Left forelimb (tissue), 1 donor: ENCODE measurements at regions not wholly inside any gene's neighbourhood (a gene's known extent, or its start where the extent isn't known, plus 50 kb on each side); places are given as distances from the start of the nearest gene placed in this dataset.
"Not testable (repeated sequence)": the region's sequence is repeated elsewhere in the genome, so short reads cannot be mapped to it uniquely, and the experiment has no call there.

Source experiments
- DNase-seq: peaks from one replicate; pipeline ENCODE4 v3.0.0-alpha.2; 2018; ENCODE audit warnings: low spot score

DNA sequence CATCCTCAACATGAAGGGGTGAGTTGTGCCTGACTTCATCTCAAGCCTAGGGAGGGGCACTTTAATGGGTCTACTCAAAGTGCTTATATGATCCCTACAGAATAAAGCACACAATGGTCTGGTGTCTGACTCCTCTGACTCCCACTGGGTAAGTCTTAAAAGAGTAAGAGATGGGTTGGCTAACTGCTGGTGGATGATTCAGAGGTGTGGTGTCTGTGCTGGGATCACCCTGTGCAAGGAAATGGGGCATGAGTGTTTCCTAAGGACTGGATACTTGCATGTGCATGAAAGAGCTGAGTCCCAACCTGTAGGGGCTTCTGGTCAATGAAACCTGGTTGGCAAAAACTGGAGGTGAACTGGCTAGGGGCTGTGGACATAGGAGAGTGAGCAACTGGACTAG, 158.8 kb downstream of the IL20RB start:
- no peak for DNase-seq

DNA sequence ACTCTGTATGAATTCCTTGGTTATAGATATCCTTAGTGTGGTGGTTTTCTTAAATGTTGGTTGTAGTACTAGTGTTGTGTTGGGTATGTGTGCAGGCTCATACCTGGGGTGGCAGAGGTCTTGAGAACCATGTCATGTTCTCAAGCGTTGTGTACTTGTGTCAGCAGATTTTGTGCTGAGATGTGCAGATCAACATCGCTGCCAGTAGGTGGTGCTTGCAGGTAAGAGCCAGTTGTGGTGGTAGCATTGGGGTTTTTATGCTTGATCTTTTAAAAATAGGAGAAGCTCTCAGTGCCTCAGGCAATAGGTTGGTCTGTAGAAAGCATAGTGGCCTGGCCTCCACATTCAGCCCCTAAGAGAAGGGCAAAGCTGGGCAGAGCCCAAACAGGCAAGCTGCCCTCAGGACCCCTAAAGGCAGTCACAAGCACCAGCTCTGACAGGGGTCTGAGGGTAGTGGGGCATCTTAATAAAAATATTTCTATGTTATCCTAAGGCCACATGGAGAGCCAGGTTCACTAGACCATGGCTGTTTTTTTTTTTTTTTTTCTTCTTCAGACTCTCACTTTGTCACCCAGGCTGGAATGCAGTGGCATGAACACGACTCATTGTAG, 164.0 kb downstream of the IL20RB start:
- DNase-seq = no peak

DNA sequence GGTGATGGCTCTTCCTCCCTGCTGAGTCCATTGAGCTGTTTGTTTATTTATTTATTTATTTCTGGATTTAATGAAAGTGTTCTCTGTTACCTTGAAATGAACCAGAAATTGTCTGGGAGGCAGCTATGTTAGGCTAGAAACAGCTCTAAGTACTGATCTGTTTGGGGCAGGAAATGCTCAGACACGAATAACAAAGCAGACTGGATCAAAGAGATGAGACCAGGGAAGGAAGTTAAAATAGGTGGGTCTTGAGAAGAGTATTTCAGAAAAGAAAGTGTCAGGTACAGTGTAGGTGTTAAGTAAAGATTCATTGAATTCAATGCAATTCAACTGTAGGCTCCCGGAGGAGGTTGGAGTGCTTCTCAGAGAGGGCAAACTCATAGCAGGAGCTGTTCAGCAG, 173.3 kb downstream of the IL20RB start:
- no peak for DNase-seq

DNA sequence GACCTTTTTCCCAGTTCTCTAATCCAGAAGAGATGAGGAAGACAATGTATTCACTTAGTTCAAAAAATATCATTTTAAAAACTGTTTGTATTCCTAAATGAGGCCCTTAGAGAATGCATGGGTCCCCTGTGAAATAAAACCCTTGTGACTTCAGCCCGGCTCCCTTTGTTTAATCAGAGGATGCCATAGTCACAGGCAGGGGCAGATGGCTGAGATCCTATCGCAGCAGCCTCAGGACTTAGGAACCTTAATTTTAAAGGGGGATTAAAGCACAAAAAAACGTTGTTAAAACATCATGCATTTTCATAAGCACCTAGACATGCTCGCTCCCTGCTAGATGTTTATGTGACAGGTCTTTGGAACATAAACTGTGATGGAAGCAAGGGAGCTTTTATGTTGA, 176.6 kb downstream of the IL20RB start:
- no peak for DNase-seq

DNA sequence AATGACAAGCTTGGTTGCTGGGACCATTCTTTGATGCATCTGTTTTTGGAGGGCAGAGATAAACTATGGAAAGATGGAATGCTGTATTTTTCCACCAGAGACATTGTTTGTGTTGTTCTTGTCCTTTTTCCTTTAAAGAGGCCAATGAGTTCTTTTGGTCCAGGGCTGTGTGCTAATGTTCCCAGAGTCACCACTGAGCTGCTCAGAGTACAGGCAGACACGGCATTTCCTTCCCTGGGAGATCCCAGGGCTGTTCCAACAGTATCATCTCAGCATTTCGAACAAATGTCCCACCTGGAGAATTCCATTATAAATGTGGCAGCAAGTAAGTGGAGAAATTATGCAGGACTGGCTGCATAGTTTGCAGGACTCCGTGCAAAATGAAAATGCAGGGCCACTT, 190.6 kb downstream of the IL20RB start:
- DNase-seq = no peak

DNA sequence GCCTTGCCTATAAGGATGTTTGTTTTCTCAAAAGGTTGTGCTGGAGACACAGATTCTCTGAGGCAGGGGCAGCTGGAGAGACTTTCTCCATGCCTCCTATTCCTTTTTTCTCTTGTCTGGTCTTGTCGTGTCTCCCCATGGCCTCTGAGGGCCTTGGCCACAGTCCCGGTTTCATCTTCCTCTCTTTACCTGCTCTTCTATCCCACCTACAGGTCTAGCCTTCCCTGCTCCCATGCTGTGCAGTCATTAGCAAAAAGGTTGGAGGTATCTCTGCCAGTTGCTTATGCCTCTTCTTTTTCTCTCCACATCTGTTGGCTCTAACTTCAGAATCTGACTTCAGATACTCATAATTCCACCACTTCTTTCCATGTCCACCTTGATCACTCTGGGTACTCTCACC, 191.1 kb downstream of the IL20RB start:
- DNase-seq = no peak

DNA sequence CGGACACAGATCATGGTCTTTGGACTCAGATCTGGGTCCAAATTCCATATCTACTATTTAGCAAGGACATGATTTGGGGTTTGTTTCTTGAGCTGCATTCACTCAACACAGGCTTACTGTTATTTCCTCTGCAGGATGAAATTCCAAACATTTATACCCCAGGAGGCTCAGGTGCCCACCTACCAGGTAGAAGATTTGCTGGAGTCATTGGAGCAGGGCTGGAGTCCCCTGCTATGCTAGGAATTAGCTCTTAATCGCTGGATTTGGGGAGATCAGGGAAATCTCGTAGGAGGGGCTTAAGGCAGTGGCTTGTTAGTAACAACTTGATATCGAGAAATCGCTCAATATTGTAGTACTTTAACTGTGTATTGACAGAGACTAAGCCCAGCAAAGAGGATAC, 193.0 kb downstream of the IL20RB start:
- DNase-seq = no peak

DNA sequence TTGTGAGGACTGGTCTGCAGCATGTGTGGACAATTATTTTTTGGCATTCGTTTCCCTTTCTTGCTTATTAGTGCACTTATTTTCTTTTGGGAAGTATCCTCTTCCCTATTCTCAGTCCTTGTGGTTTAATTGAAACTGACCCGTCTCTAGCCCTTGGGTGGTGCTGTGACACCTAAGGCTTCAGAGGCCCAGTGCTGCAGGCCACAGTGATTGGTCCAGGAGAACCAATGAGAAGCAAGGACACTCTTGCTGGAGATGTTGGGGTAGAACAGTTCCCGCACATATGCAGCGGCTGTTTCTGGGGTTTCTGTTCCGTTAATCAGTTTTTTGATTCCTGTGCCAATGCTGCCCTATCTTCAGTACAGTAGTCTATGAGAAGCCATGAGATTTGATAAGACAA, 195.3 kb downstream of the IL20RB start:
- DNase-seq = not testable (repeated sequence)

DNA sequence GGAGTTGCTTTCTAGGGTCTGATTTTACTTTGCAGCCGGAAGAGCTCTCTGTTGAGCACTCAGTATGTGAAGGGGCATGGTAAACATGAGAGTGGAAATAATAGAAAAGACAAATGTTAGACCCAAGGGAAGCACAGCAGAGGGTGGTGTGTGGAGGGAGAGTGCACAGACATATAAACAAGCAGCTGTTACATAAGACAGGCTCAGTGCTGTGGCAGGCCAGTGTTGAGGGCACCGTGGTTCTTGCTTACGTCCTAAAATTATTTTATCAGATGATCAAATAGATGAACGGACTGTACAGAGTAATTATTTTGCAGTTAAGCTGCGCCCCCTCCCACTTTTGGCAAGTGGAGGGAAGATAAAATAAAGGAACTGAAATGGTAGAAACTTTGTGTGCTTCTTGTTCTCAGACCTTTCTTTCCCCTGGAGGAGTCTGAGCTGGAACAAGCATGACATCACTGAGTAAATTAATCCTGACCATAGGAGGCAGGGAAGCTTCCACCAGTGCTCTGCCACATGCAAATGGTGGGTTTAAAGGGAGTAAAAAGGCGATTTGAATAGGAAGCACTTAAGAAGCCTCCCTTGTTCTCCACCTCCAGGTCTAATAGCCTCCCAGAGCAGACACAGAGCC, 205.6 kb downstream of the IL20RB start:
- DNase-seq = no peak

DNA sequence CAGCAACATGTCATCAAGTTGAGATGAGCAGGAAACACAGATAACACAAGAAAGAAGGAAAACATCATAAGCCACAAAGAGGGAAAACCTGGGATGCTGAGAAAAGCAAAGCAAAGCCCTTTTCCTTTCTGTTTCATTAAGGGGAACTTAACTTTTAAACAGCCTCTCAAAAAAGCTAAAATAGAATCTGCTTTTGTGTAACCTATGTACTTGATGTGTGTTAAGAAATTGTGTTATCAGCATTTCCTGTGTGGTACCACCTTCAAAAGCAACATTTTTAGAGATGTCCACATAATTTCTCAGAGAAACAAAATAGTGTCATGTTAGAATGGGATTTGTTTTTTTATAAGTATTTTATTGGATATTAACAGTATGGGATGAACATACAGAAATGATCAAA, 206.2 kb downstream of the IL20RB start:
- DNase-seq = no peak

DNA sequence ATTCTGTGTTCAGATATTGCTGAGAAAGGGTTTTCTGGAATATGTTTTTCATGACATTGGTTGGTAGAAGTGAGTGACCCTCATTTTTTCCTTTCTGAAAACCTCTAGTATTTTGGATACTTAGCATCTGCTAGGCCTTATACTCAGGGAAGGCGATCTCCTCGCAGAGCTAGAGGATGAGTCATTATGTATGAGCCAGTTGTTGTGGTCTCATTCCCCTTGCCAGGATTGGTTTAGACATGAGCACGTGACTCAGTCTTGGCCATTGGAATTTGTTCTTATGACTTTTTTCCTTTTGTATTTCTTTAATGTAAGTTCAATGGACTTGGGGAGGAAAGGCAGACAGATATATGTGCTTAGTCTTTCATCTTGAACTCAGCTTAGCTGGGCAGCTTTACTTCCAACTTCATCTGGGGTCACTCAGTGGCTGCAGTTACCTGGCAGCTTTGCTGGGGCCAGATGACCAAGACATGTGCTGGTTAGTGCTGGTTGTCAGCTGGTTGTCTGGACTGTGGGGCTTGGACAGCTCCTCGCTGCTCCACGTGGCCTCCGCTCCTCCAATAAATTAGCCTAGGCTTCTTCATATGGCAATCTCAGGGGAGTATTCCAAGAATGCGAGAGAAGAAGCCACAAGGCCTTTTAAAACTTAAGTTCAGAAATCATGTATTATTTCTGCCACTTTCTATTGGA, 207.5 kb downstream of the IL20RB start:
- DNase-seq = no peak

DNA sequence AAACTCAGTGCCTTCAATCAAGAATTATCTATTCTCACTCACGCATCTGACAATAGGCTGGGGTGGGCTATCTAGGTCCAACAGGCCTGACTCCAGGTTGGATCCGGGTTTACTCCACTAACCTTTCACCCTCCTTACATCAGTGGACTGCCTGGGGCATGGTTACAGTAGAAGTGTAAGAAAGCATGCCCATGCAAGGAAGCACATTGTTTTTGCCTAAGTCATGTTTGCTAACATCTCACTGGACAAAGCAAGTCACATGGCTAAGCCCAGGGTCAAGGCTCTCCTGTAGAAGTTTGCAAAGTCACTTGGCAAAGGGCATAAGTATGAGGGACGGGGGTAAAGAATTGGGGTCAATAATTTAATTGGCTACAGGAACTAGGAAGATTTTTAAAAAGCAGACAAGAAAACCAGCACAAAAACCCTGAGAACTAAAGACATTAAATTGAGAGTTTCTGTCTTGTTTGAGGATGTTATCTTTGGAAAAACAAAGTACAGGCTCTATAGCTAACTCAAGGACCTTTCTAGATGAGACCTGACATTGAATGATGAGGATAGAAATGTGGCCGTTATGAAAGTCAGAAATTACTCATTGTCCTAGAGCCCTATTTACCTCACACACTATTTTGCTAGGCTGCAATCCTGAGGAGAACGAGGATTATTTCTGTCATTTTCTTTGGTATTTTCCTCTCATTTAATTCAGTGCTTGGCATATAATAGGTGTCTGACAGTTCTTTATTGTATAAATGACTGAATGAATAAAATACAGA, 214.2 kb downstream of the IL20RB start:
- DNase-seq = no peak

DNA sequence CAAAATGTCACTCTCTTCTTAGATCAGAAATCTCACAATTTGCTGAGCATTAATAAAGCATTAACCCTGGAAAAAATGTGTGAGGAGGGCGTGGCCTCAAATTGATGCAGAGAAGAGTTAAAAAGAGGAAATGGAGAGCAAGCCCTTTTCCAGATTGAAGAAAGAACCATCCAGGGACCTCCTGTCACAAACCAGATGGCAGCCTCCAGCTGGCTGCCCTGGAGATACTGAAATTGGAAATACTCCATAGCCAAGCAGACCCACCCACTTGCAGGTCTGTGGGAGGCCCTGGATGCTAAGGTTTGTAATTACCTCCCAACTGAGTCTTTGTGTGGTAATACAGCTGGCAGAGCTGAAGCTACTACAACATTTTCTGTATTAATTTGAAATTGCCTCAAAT, 214.9 kb downstream of the IL20RB start:
- DNase-seq = no peak

DNA sequence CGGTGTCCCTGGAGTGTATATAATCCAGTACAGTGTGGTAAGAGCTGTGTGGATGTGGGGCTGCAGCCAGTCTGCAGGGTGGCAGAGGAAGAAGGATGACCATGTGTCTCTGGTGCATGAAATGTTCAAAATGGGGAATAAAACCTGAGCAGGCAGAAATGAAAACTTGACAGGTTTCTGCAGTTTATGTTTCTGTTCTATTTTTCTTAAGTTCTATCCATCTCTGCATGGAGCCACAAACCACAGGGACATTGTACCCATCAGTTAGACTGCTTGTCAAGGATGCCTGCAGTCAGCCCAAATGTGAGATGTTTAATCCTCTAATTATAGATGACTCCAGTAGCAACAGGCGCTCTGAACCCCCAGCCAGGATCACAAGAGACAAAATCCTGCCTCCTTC, 216.7 kb downstream of the IL20RB start:
- no peak for DNase-seq

DNA sequence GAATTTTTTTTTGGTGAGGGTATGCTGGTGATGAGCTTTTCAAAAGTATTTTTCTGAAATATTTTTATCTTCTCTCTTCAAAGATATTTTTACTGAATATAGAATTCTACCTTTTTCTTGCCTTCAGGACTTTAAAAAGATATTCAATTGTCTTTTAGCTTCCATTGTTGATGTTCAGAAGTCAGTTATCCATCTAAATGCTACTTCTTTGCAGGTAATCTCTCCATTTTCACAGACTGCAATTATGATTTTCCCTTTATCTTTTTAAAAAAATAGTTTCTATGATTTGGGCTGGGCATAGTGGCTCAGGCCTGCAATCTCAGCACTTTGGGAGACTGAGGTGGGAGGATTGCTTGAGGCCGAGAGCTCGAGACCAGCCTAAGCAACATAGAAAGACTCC, 222.4 kb downstream of the IL20RB start:
- no peak for DNase-seq

DNA sequence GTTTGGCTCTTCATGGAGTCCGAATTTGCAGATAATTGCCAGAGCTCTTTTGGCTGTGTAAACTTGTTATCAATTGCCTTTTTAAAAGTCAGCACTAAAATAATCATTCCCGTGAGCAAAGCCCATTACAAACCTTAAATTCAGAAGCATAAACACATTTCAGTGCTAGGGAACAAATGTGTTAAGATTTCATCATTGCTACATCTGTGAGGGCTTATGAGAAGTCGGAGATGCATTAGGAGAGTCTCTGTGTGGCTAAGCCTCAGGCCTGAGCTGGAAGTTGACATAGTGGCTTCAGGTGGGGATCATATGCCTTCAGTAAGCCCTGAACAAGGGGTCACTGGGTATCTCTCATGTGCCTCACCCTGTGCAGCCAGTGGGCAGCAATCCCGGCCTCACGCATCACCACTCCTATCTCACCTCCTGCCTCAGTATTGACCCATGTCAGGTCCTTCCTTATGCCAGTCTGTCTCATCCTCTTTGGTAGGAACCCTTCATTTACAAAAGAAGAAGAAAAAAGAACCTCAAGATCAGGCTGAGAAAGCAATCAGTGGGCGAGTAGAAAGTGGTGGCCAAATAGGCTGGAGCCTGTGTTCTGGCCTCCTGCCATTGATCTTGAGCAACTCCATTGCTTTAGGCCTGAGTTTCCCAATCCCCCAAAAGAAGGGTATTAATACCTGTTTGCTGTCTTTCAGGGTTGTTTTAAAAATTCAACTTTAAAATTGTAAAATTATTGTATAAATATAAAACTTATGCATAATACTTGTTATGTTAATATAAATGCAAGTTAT, 233.5 kb downstream of the IL20RB start:
- DNase-seq = no peak

DNA sequence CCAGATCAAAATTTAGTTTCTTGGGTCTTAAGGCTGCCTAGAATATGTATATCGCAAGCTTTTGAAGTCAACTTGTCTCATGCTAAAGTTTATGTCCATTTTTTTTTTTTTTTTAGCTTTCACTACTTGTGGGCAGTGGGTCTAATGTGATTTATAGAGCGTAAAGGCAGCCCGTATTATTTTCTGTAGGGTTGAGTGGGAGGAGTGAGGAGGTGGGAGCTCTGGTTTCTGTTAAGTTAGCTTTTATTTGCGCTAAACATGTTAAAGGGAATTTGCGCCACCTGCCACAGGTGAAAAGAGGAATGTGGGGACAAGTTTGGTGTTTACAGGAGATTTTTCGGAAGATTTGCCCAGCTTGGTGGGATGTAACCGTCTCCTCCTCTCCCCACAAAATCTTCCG, 234.2 kb downstream of the IL20RB start:
- no peak for DNase-seq

DNA sequence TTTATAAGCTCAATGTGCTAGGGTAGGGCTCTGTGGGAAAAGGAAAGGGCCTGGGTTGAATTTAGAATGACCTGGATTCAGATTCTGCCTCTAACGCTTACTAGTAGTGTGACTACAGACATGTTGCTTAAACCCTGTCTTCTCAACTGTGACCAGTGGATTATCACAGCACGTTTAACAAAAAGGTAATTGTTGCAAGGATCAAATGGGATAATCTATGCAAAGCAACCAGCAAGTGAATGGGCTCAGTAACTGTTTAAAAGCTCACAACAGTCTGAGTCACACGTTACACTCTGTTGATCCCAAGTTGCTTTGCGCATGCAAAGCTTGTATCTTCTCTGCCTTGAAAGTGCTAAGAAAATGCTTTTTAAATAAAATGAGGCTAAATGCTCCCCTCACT, 236.5 kb downstream of the IL20RB start:
- DNase-seq = no peak

DNA sequence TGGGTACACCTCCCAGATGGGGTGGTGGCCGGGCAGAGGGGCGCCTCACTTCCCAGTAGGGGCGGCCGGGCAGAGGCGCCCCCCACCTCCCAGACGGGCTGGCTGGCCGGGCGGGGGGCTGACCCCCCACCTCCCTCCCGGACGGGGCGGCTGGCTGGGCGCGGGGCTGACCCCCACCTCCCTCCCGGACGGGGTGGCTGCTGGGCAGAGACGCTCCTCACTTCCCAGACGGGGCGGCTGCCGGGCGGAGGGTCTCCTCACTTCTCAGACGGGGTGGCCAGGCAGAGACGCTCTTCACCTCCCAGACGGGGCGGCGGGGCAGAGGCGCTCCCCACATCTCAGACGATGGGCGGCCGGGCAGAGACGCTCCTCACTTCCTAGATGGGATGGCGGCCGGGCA, 240.6 kb downstream of the IL20RB start:
- DNase-seq = not testable (repeated sequence)

DNA sequence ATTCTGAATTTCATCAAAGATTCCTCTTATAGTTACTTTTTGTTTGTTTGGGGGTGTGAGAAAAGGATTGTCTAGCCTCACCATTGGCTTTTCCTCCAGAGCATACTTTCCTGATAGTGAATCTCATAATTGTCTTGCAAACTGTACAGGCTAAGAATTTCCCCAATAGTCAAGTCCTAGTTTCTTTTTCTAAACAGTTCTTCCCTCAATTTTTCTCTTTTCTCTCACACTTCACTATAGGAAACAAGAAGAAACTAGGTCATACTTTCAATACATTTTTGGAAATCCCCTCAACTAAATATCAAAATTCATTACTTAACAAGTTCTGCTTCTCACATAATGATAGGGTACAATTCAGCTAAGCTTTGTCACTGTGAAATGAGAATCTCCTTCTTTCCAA, 241.9 kb downstream of the IL20RB start:
- DNase-seq = no peak

DNA sequence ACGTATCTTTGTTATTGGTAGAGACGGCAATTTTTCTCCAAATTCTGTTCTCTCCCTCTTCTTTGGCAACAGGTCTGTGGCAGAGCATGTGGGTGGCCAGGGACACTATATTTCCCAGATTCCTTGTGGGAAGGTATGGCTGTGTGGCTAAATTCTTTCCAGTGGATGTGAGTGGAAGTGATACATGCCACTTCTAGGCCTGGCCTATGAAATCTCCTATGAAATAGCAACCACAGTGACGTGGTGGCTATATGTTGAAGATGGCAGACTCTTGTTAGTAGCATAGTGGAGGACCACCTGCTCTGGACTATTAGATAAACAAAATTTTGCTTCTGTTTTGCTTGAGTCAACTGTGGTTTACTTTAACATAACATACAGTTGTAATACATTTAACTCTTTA, 243.3 kb downstream of the IL20RB start:
- no peak for DNase-seq

DNA sequence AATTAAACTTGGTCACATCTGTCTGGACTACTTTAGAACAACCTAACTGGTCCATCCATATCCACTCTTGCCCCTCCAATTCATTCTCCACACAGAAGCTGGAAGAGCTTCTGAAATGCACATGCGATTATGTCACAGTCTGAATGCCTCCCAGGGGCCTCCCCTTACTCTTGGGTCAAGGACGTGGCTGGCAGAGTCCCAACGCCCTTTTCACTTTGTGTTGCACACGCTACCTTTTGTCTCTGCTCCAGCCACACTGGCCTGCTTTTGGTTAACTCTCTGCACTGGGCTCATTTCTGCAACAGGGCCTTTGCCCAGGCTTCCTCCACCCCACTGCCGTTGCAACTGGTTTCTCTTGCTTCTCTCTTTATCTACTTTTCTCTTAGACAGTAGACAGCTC, 245.2 kb downstream of the IL20RB start:
- no peak for DNase-seq
